ENCODE measurements at regions not wholly inside any gene's neighbourhood (a gene's known extent, or its start where the extent isn't known, plus 50 kb on each side); places are given as distances from the start of the nearest gene placed in this dataset.

DNA sequence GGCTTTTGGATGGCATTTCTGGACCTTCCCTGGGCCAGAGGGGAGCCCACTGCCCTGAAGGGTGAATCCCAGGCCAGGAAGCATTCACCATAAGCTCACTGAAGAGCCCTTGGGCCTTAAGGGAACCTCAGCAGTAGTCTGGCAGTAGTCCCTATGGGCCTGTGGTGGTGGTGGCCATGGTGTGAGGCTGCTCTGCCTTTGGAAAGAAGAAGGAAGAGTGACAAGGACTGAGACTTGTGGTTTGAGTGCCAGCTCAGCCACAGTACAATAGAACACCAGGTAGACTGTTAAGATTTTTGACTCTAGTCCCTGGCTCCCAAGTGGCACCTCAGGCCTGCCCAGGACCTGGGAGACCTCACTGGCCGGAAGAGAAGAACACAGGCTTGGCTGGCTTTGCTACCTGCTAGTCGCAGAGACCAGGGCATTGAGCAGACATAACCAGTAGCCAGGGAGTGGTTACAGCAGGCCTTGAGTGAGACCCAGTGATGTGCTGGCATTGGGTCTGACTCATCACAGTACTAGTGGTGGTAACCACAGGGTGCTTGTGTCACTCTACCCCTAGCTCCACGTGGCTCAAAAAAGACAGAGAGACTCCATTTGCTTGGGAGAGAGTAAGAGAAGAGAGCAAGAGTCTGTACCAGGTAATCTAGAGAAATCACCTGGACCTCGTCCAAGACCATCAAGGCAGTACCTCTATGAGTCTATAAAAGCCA, 259.8 kb upstream of the BLID start:
- intact Hi-C loops (cut with micrococcal nuclease), result no loop called here
- Mint-ChIP-seq H3K9me3 (peaks cover 8% of the 10 kb centered on the region), H3K27me3 (ENCODE audit: low read depth) (peaks cover 7% of the 10 kb centered on the region), H3K4me1 (ENCODE audit: low read depth) (no peaks in the 10 kb centered on the region), H3K4me3 (no peak overlapping the region), H3K27ac (no peak overlapping the region), H3K36me3 (ENCODE audit: low read depth) (no peaks in the 10 kb centered on the region)
- DNase-seq, result no peak
- CTCF ChIA-PET, result no interaction called here

DNA sequence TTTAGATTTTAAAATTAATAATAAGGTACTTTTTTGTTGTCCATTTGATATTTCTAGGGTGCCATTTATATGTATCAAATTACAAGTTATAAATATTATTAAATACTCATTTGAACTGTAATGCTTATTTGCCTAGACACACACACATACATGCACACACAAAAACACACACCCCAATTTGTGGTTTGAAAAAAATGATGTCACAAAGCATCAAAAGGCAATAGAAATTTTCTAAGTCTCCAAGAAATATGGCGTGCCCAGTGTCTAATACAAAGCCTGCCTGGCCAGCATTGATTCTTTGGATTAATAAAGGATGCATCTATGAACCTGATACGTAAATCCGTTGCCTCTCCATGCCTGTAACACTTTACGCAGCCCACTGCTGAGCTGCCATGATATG, 252.8 kb upstream of the BLID start:
- CTCF ChIA-PET, result no interaction called here
- no peak overlapping the region for H3K4me3 Mint-ChIP-seq
- H3K9me3 Mint-ChIP-seq, result no peaks in the 10 kb centered on the region
- no peak for DNase-seq
- H3K36me3 Mint-ChIP-seq (ENCODE audit: low read depth), result no peaks in the 10 kb centered on the region
- intact Hi-C loops (cut with micrococcal nuclease), result no loop called here
- H3K27me3 Mint-ChIP-seq (ENCODE audit: low read depth), result no peaks in the 10 kb centered on the region
- no peaks in the 10 kb centered on the region for H3K4me1 Mint-ChIP-seq (ENCODE audit: low read depth)
- no peak overlapping the region for H3K27ac Mint-ChIP-seq

DNA sequence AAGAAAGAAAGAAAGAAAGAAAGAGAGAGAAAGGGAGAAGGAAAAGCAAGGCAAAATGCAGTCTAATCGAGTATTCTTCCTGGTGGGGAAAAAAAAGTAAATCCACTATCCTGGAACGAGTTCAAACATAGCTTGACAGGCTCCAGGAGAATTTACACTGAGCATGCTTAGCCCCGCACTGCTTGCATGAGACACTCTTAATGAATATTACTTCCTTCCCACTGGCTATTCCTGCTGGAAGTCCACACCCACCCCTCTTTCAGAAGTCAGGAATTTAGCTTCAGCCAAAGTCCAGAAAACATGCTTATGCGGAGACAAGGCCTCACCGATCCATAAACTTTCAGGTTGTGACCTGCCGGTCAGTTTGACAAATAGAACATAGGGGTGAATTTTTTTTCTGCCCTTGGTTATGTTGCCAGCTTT, 251.8 kb upstream of the BLID start:
- Mint-ChIP-seq H3K36me3 (ENCODE audit: low read depth) (no peaks in the 10 kb centered on the region), H3K4me1 (ENCODE audit: low read depth) (no peaks in the 10 kb centered on the region), H3K27me3 (ENCODE audit: low read depth) (no peaks in the 10 kb centered on the region), H3K9me3 (no peaks in the 10 kb centered on the region), H3K27ac (no peak overlapping the region), H3K4me3 (no peak overlapping the region)
- DNase-seq, result no peak
- CTCF ChIA-PET, result no interaction called here
- intact Hi-C loops (cut with micrococcal nuclease), result no loop called here

DNA sequence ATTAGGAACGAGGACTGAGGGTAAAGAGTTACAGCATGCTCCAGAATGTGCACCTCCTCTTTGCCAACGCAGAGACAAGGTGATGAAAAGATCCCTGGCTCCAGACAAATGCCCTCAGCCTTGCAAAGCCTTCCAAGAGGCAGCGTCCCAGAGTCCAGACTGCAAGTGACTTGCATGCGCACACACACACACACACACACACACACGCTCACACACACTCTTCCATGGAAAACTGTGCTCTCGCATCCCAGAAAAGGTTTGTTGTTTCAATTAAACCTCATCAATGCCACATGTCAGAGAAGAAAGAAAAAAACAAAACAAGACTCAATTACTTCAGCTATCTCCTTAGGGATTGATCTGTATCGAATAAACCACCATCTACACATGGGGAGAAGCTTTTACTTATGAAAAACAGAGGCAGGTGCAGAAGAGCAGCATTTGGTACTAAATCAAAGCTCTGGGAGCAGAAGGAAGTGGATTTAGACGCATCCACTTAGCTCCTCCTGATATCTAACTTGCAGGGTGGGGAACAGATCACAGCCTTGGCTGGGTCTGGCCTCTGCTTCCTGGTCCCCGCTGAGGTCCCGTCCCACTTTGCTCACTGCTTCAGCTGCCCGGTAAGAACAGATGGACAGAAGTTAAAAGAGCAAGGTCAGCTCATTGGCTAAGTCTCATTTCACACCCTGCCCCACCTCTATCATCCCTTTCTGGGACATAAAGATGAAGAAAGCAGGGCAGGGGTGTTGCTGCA, 249.8 kb upstream of the BLID start:
- H3K27ac Mint-ChIP-seq, result no peak overlapping the region
- CTCF ChIA-PET, result no interaction called here
- no peaks in the 10 kb centered on the region for H3K9me3 Mint-ChIP-seq
- intact Hi-C loops (cut with micrococcal nuclease), result no loop called here
- DNase-seq, result no peak
- H3K4me3 Mint-ChIP-seq, result no peak overlapping the region
- H3K27me3 Mint-ChIP-seq (ENCODE audit: low read depth), result peaks cover 2% of the 10 kb centered on the region
- H3K4me1 Mint-ChIP-seq (ENCODE audit: low read depth), result no peaks in the 10 kb centered on the region
- H3K36me3 Mint-ChIP-seq (ENCODE audit: low read depth), result no peaks in the 10 kb centered on the region

DNA sequence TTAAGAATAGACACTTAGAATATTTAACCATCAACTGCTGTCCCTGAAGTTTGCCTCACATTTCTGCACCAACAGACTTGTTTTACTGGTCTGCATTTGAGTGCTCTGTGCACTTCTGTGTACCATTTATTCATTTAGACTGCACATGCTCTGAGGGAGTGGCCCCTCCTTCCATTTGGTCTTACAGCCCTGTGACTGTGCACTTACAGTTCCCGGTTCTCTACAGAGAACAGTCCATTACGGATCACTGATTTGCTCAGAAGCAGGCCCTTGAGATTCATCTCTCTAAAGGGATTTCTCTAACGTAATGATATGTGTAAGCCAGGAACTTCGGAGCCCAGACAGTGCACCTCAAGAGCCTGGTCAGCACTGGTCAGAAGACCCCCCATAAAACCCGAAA, 247.3 kb upstream of the BLID start:
- Mint-ChIP-seq H3K36me3 (ENCODE audit: low read depth) (no peaks in the 10 kb centered on the region), H3K27me3 (ENCODE audit: low read depth) (peaks cover 4% of the 10 kb centered on the region), H3K4me3 (no peak overlapping the region), H3K9me3 (no peaks in the 10 kb centered on the region), H3K4me1 (ENCODE audit: low read depth) (no peaks in the 10 kb centered on the region), H3K27ac (no peak overlapping the region)
- CTCF ChIA-PET, result no interaction called here
- intact Hi-C loops (cut with micrococcal nuclease), result no loop called here
- no peak for DNase-seq

DNA sequence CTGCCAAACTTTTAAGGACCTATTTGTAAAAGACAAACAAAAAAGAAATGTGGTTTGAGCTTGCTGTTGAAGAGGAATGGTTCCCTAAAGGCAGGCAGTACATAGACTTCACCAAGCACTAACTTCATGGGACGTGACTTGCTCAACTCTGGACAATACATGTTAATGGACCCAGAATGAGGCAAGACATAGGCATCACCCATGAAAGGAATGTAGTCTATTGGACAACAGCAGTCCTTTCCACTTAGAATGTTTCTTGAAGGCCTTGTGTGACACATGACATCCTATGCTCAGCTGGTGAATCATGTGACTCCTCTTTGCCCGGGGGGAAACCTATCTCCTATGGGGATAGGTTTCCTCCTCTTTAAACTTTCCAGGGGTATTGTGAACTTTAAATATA, 246.4 kb upstream of the BLID start:
- peaks cover 4% of the 10 kb centered on the region for H3K27me3 Mint-ChIP-seq (ENCODE audit: low read depth)
- no peaks in the 10 kb centered on the region for H3K4me1 Mint-ChIP-seq (ENCODE audit: low read depth)
- H3K9me3 Mint-ChIP-seq, result no peaks in the 10 kb centered on the region
- CTCF ChIA-PET, result no interaction called here
- no peak for DNase-seq
- H3K27ac Mint-ChIP-seq, result no peak overlapping the region
- no peak overlapping the region for H3K4me3 Mint-ChIP-seq
- intact Hi-C loops (cut with micrococcal nuclease), result no loop called here
- H3K36me3 Mint-ChIP-seq (ENCODE audit: low read depth), result no peaks in the 10 kb centered on the region

DNA sequence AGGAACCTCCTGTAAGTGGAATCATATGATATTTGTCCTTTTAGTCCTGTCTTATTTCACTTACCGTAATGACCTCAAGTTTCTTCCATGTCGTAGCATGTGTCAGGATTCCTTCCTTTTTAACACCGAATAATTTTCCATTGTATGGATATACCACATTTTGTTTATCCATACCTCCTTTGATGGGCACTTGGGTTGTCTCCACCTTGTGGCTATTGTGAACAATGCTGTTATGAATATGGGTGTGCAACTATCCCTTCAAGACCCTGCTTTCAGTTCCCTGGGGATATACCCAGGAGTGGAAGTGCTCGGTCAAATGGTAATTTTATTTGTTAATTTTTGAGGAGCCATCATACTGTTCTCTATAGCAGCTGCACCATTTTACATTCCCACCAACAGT, 244.9 kb upstream of the BLID start:
- no peaks in the 10 kb centered on the region for H3K36me3 Mint-ChIP-seq (ENCODE audit: low read depth)
- DNase-seq, result no peak
- CTCF ChIA-PET, result interaction anchor here (0.7 kb wide), 1 partner anchor 31 kb away, joined by 3 read pairs; no protein-coding TSS in a partner anchor
- no peaks in the 10 kb centered on the region for H3K9me3 Mint-ChIP-seq
- intact Hi-C loops (cut with micrococcal nuclease), result no loop called here
- no peaks in the 10 kb centered on the region for H3K4me1 Mint-ChIP-seq (ENCODE audit: low read depth)
- no peak overlapping the region for H3K4me3 Mint-ChIP-seq
- H3K27me3 Mint-ChIP-seq (ENCODE audit: low read depth), result peaks cover 4% of the 10 kb centered on the region
- no peak overlapping the region for H3K27ac Mint-ChIP-seq

DNA sequence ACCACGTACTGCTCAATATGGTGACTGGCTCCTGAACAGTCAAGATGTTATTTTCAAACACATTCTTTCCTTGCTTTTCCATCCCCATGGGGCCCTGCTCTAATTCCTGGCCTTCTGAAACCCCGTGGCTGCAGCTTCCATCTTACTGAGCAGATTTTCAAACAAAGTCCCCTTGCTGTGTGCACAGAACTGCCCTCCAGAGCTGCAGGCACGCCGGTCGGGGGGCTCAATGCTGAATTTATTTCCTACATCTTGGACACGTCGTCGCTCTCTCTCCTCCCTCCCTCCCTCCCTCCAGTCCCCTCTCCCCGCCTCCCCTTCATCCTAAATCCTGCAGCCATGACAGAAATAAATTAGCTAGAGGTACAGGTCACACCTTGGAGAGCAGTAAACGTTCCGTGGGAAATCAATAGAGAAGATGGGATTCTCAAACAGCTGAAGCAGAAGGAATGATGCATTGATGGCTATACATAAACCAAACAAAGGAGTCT, 243.1 kb upstream of the BLID start:
- CTCF ChIA-PET, result interaction anchor here (0.5 to 0.6 kb wide), 2 partner anchors 402 to 1214 kb away, joined by 3 to 4 read pairs; no protein-coding TSS in a partner anchor
- Mint-ChIP-seq H3K36me3 (ENCODE audit: low read depth) (no peaks in the 10 kb centered on the region), H3K9me3 (peaks cover 5% of the 10 kb centered on the region), H3K27me3 (ENCODE audit: low read depth) (peaks cover 4% of the 10 kb centered on the region), H3K27ac (no peak overlapping the region), H3K4me1 (ENCODE audit: low read depth) (no peaks in the 10 kb centered on the region), H3K4me3 (no peak overlapping the region)
- DNase-seq, result no peak
- intact Hi-C loops (cut with micrococcal nuclease), result no loop called here

DNA sequence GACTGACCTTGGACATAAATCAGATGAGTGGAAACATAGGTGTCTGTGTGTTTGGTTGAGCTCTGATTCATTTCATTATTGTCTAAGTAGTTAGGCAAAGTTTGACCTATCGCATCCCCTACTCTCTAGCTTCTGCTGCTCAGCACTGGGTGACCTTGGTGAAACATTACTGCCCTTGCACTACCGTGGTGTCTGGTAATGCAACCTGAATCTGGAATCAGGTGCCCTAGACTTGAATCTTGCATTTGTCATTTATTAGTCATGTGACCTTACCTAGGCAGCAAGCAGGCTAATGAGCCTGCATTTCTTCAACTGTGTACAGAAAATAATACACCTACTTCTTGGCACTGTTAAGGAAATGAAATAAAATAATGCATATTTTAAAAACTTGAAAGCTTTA, 242.3 kb upstream of the BLID start:
- intact Hi-C loops (cut with micrococcal nuclease), result no loop called here
- Mint-ChIP-seq H3K27me3 (ENCODE audit: low read depth) (peaks cover 4% of the 10 kb centered on the region), H3K9me3 (peaks cover 5% of the 10 kb centered on the region), H3K27ac (no peak overlapping the region), H3K4me3 (no peak overlapping the region), H3K4me1 (ENCODE audit: low read depth) (no peaks in the 10 kb centered on the region), H3K36me3 (ENCODE audit: low read depth) (no peaks in the 10 kb centered on the region)
- DNase-seq, result no peak
- CTCF ChIA-PET, result interaction anchor here (0.5 kb wide), 1 partner anchor 17 kb away, joined by 3 read pairs; no protein-coding TSS in a partner anchor

DNA sequence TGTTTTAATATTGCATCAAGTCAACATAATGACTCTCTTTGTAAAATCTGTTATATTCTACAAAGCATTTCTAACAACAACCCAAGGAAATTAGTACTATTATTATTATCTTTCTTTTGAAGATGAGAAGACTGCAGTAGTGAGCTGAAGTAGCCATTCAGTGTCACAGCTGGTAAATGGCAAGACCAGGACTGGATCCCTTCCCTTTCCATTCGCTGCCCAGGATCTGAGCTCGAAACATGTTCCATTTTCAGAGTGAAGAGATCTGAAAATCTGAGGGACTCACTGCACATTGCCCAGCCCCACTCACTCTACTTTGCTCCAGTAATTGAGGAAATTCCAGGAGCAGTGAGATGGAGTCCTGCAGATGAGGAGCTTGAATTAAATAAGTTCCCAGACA, 240.0 kb upstream of the BLID start:
- Mint-ChIP-seq H3K4me3 (no peak overlapping the region), H3K27me3 (ENCODE audit: low read depth) (peaks cover 6% of the 10 kb centered on the region), H3K27ac (no peak overlapping the region), H3K9me3 (peaks cover 10% of the 10 kb centered on the region), H3K4me1 (ENCODE audit: low read depth) (no peaks in the 10 kb centered on the region), H3K36me3 (ENCODE audit: low read depth) (no peaks in the 10 kb centered on the region)
- CTCF ChIA-PET, result no interaction called here
- DNase-seq, result no peak
- intact Hi-C loops (cut with micrococcal nuclease), result no loop called here

DNA sequence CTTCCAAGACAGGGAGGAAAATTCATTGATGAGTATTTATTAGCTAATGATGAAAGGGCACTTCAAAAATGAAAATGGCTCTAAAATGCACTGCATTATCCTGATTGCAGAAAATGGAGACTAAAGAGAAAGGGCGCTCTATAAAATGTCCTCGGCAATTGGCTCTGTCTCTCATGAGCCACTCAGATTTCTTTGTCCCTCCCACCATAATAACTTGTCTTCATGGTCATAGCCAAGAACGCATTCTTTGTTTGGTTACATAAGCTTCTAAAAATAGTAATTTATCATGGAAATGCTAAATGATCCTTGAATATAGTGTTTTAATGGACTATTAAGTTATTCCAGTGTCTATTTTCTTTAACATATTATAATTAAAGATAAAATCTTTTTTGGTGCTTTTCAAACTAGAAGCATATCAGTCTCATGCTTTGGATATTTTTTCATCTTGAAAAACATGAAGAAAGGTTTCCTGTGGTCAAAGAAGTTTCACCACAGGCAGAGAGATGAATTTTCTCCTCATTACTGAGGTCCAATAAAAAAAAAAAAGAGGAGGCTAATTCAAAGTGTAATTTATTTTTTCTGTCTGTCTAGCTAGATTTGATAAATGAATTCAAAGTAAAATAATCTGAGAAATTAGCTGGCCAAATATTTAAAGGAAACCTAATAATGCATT, 238.1 kb upstream of the BLID start:
- H3K36me3 Mint-ChIP-seq (ENCODE audit: low read depth), result no peaks in the 10 kb centered on the region
- H3K9me3 Mint-ChIP-seq, result peaks cover 10% of the 10 kb centered on the region
- H3K27me3 Mint-ChIP-seq (ENCODE audit: low read depth), result peaks cover 8% of the 10 kb centered on the region
- no peak overlapping the region for H3K4me3 Mint-ChIP-seq
- intact Hi-C loops (cut with micrococcal nuclease), result no loop called here
- H3K4me1 Mint-ChIP-seq (ENCODE audit: low read depth), result no peaks in the 10 kb centered on the region
- CTCF ChIA-PET, result no interaction called here
- no peak for DNase-seq
- no peak overlapping the region for H3K27ac Mint-ChIP-seq

DNA sequence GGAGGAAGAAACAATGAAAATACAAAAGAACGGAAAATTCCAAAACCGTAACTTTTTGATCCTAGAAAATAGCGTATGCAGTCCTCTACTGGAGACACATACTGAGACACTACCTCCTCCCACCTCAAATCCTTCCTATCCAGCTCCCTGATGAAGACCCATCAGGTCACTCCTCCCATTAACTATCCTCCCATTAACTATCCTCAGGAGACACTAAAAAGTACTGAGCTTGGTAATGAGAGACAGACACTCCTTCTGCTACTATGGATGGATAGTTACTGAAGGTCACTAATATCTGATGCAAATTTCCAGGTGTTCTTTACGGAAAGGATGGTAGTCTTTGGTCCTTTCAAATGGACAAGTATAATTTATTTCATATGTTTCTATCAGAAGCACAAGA, 237.5 kb upstream of the BLID start:
- intact Hi-C loops (cut with micrococcal nuclease), result no loop called here
- no peak for DNase-seq
- CTCF ChIA-PET, result no interaction called here
- H3K27me3 Mint-ChIP-seq (ENCODE audit: low read depth), result peaks cover 8% of the 10 kb centered on the region
- H3K4me1 Mint-ChIP-seq (ENCODE audit: low read depth), result no peaks in the 10 kb centered on the region
- no peak overlapping the region for H3K27ac Mint-ChIP-seq
- peaks cover 10% of the 10 kb centered on the region for H3K9me3 Mint-ChIP-seq
- no peaks in the 10 kb centered on the region for H3K36me3 Mint-ChIP-seq (ENCODE audit: low read depth)
- H3K4me3 Mint-ChIP-seq, result no peak overlapping the region

Data from activated naive CD4-positive, alpha-beta T cell treated with anti-CD3 and anti-CD28 coated beads for 36 hours (primary cell).